Activated CD4-positive, alpha-beta T cell treated with anti-CD3 and anti-CD28 coated beads for 4 hours (primary cell): ENCODE measurements at regions not wholly inside any gene's neighbourhood (a gene's known extent, or its start where the extent isn't known, plus 50 kb on each side); places are given as distances from the start of the nearest gene placed in this dataset.

ENCODE experiments used
- DNase-seq, 2 donors: peaks; one replicate each; pipeline ENCODE4 v3.0.0-alpha.2; 2020

DNA sequence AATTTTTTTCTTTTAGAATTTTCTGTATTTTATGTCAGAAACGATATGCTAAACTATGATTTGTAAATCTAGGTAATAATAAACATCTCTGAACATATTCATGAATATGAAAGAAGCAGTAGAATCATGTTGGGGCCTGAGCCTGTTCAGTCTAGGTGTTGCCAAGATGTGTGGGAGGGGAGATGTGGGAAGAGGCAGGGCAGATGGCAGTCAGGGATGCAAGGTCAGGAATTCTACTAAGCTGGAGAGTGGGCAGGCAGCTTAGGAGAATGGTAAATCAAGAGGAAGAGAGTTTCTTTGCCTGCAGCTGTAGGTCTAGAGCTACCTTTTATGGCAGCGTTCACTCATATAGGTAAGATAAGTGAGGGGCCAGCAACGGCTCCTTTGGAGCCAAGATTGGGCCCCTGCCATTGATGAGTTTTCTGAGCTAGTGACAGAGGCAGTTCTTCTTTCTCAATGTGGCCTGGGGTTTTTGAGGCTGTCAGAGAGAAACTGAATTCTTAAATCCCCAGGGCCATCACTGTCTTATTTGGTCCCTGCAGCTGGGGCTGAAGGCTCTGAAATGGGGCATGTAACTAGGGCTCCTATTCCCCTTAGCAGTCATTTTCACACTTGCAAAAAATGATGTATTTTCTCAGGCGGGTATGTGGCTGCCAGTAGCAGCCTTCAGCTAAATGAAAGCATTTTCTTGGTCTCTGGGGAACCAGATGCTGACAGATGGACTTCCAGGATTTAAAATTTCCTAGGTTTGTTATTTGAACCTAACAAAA, 232.8 kb downstream of the PIK3C3 start:
- DNase-seq, result no peak

GRCh38 chr18:42190643-42191042, 235.6 kb downstream of the PIK3C3 start:
- no peak for DNase-seq

GRCh38 chr18:42192251-42193248, 237.5 kb downstream of the PIK3C3 start:
- DNase-seq, result no peak

- DNase-seq, result no peak
These were observed 241.6 kb downstream of the PIK3C3 start for GRCh38 chr18:42196651-42197050.

GRCh38 chr18:42201137-42201536, 246.1 kb downstream of the PIK3C3 start:
- no peak for DNase-seq

GRCh38 chr18:42211201-42211600, 256.2 kb downstream of the PIK3C3 start:
- no peak for DNase-seq

DNA sequence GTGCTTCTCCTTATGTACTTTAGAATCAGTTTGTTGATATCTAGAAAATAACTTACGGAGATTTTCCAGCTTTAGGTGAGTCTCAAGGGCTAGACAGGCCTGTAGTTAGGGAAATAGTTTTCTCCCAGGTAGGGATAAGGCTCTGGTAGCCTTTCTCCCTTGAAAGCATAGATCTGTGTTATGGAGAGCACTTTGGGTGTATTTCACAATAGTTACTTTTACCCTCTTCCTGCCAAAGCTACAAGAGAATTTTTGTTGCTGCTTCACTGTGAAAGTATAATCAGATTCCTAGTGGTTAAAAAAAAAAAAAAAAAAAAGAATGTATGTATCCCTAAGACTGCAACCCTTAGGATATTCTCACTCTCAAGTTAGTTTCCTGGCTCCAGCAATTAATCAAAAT, 267.5 kb downstream of the PIK3C3 start:
- DNase-seq, result no peak

- no peak for DNase-seq
These were observed 273.5 kb downstream of the PIK3C3 start for GRCh38 chr18:42228581-42228980.

- no peak for DNase-seq
These were observed 274.5 kb downstream of the PIK3C3 start for GRCh38 chr18:42229211-42230210.

DNA sequence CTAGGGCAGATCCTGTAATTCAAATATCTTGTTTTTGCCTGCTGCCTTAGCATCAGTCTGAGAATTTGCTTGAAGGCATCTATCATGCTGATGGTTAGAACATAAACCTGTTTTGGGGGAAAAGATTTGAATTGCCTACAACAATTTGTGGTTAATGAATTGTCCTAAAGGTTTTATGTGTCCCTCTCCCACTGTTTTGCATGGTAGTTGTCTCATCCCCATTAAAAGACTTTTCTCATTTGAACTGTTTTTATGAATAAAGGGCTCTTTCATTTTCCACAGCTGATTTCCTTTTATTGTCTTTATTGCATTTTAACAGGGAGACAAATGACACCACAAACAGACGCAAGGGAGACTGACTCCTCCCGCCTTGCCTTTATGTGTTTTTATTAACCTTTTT, 275.6 kb downstream of the PIK3C3 start:
- no peak for DNase-seq

DNA sequence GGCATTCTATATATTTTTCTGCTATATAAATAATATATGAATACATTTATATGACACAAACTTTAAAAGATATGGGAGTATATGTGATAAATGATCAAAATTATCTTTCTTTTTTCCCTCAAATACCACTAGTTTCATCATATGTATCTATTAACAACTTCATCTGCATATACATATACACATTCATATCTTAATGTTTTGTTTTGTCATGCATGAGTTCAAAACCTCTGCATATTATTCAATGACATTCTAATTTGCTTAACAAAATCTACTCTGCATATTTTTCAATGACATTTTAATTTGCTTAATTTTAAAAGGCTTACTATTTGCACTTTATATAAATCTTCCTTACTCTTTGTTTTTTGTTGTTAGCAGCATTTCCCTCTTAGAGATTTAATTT, 276.2 kb downstream of the PIK3C3 start:
- DNase-seq, result no peak

- DNase-seq, result no peak
These were observed 276.8 kb downstream of the PIK3C3 start for GRCh38 chr18:42231796-42232195.

DNA sequence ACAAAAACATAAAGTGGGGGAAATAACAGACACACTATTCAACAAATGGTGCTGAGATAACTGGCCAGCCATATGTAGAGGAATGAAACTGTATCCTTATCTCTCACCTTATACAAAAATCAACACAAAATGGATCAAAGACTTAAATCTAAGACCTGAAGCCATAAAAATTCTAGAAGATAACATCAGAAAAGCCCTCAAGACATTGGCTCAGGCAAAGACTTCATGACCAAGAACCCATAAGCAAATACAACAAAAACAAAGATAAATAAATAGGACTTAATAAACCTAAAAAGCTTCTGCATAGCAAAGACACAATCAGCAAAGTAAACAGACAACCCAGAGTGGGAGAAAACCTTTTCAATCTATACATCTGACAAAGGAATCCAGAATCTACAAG, 278.9 kb downstream of the PIK3C3 start:
- DNase-seq, result no peak

GRCh38 chr18:42242758-42243157, 287.7 kb downstream of the PIK3C3 start:
- DNase-seq, result no peak

- no peak for DNase-seq
These were observed 290.1 kb downstream of the PIK3C3 start for GRCh38 chr18:42245137-42245536.

DNA sequence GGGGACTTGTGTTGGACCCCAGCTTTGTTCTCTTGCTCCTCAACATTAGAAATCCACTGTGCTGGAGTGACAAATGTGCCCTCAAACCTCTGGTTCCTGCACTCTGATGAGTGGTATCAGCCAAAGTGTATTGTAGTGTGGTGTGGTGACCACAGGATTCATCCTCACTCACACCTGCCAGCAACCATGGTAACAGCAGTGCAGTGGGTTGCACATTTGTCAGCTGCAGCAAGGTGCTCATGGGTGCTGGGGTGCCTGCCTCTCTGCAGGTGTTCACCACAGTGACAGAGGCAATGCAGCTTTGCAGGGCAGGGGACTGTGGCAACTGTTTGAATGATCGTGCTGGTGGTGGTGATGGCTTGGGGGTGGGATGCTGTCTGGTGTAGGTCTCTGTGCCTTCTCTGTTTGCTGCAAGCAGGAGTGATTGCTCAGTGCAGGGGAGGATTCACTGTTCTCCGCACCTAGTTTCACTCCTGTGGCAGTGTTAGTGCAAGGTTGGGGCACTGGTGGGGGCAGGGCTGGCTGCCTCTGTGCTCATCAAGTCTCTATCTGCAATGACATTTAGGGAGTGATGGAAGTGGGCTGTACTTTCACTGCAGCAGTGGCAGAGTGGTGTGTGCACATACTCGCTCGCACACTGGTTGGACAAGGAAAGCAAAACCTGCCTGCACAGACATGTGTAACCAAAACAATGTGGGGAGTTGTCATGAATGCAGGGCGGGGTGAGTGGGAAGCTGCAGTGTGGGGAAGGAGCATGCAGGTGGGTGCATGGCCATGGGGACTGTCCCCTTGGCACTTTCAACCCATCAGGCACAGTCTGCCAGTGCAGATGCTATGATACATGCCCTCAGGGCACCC, 301.1 kb downstream of the PIK3C3 start:
- DNase-seq, result no peak

GRCh38 chr18:42258301-42258965, 303.4 kb downstream of the PIK3C3 start:
- DNase-seq, result no peak

GRCh38 chr18:42261731-42262130, 306.7 kb downstream of the PIK3C3 start:
- DNase-seq, result no peak

DNA sequence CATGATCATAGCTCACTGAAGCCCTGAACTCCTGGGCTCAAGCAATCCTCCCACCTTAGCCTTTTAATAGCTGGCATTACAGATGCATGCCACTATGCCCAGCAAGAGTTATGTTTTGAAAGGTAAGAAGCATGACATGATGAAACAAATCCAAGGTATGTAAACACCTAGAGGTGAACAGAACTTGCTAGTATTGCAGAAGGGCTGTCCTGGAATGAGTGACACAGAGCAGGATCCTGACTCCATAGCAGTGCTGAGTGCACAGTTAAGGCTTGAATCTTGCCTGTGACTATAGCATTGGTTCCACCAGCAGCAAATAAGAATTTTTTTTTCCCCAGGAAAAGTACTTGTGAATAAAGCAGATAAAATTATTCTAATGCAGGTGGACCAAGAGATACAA, 309.5 kb downstream of the PIK3C3 start:
- DNase-seq, result no peak

DNA sequence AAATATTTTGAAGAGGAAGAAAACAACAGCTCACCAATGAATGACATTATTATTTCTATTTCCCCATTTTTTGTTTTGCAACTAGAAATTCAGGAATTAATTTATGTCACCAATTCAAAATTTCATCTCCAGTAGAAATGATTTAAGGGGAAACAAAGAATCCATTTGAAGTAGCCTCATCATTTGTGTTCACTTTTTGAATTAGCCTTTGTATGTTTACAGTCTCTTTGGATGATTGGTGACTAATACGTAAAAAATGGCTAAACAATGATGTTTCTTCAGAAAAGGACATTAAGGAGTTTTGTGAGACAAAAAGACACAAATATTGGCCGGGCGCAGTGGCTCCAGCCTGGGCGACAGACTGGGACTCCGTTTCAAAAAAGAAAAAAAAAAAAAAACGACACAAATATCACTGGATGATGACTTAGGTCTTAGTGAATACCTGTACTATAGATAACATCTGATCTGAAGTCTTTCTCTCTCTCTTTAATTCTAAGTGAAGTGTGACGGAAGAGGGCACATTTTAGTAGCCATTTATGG, 313.2 kb downstream of the PIK3C3 start:
- DNase-seq, result no peak

DNA sequence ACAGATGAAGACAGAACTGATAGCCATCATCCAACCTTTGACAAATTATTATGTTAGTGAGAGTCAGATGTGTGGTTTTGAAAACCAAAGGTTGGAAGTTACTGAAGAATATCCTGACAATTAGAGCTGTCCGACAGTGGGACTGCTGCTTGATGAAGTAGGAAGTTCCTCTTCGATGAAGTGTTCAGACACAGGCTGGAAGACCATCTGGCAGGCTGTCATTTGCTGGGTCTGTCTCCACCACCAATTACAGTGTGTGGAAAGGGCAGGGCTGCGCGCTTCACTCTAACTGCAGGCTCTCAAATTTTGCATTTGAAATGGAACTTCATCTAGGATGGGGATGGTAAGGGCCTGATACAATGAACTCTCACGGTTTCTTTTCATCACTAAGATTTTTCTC, 313.8 kb downstream of the PIK3C3 start:
- no peak for DNase-seq
